NCI-H146 (cell line): ENCODE measurements at regions not wholly inside any gene's neighbourhood (a gene's known extent, or its start where the extent isn't known, plus 50 kb on each side); places are given as distances from the start of the nearest gene placed in this dataset.

ENCODE experiments used
- DNase-seq: peaks from one replicate; lab custom pipeline; 2025; lab: John Stamatoyannopoulos, UW

DNA sequence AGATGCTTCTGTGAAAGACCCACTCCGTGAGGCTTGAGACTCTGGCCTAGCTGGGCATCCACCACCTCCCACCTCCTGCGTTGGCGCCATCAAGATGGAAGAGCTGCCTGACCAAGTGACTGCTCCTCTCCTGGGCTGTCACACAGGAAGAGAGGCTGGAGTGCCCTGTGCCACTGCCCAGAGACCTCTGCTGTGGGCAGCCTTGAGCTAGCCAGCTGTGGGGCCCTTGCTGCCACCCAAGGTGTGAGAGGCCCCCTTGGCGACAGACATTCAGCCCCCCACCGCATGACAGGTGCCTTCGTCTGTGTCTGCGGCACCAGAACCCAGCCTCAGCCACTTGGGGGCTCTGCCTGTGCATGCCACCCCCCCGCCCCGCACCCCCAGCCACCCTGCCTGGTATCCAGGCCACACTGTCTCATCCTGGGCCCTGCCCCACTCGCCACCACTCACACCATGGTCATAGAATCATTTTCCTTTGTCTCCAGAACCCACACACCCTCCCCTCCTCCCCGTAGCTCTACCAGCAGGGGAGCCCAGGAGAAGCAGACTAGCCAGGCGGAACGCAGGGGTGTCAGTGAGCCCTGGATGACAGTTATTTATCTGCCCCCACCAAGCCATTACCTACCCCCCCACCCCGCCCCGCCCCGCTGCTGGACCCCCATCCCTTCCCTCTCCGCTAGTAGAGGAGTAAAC lies 120.9 kb upstream of the LHX1 start:
- DNase-seq, result no peak

DNA sequence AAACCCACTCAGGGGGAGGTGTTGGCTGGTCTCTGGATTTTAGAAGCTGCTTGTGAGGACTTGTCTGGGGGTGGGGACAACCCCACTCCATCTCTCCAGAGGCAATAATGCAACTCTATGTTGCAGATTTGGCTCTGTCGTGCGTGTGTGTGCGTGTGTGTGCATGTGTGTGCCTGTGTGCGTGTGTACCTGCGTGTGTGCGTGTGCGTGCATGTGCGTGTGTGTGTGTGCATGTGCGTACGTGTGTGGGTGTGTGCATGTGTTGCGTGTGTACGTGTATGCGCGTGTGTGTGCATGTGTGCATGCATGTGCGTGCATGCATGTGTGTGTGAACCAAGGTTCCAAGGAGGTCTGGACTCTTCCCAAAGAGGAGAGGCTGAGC lies 120.4 kb upstream of the LHX1 start:
- DNase-seq, result no peak

DNA sequence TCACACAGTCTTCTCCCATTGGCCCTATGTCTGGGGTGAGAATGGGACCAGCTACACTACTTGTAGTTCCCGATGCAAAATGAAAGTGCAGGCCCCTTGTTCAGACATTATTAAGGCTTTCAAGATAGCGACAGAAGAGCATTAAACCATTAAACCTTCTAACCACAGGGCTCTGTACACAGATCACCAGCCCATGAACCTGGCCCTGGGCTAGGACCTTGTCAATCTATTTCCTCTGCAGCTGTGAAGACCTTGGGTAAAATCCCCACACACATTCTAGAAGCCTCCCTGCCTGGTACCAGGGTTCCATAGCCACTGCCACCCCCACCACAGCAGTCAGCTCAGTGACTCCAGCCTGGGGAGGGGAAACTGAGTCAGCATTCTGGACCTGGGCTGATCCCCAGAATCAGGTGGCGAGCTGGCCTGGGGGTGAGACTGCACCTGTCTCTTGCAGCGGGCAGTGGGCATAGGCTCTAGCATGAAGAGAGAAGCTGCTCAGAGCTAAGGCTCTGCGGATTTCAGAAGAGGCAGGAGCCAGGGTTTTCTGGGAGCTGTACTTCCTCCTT lies 119.7 kb upstream of the LHX1 start:
- no peak for DNase-seq

DNA sequence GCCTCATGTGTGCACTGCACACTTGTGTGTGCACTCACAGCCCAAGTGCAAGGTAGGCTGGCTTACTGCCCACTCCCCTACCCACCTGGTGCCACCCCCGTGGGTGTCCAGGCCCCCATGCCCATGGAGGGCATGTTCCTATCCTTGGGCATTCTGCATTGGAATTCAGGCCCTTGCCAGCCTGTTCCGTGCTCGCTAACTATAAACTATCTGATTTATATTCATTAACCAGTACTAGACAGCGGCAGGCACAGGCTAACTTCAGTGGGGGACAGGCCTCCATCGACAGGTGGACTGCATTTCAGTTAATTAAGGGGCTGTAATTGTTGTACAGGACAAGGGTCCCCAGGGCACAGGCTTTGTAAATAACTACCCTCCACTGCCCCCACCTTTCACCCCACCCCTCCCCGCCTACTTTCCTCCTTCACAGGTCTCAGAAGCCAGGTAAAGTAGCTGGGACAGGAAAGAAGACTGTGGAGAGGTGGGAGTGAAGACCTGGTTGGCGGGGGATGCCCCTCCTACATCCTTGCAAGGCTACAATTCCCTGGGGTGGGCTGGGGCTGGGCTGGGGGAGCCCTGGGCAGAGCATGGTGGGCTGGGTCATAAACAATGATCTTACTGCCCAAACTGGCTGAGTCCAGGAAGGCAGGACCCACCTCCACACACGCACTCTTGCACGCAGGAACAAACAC lies 119.0 kb upstream of the LHX1 start:
- DNase-seq, result no peak

DNA sequence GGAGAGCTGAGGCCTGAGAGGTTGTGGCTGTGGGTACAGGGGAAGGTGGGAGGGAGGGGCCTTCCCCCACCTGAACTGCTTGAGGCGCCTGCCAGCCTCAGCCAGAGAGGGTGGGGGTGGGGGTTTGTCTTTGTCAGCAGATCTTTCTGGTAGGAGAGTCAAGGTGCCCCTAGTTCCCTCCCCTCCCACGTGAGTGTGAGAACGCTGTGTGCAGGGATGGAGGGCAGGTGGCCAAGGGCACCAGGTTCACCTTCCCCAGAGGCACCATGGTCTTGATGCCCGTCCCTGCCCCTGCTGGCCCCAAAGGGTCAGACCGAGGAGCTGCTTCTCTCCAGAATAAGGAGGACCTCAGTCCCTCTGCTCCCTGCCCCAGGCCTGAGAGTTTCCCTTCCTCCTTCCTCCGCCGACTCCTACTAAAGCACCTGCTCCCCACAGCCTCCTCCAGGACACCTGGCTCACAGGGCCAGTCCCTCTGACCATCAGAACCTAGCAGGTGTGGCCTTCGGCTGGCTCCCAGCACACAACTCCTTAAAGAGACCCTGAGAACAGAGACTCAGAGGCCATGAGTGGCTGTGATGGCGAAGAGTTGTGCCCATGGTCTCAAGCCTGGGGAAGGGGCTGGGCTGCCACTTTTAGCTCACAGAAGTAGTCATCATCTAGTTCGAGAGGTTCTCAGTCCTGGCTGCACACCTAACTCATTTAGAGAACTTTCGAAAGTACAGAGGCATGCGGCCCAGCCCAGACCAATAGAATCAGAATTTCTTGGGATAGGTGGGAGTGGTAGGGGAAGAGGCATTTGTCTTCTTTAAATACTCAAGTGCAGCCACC lies 113.2 kb upstream of the LHX1 start:
- DNase-seq, result no peak

DNA sequence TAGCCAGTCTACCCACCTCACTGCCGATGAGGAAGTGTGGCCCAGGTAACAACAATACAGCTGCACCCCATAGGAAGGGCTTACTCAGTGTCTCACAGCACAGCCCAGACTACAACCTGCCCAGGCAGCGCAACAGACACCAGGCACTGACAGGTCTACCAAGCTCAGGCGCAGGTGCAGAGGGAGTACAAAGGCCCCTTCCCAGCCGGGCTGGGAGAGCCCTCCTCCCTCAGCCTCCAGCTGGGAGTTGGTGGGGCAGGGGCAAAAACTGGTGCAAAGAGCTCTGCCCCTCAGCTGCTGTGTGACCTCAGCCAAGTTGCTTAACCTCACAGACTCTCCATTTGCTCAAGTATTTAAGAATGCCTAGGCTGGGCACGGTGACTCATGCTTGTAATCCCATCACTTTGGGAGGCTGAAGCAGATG lies 112.6 kb upstream of the LHX1 start:
- peak; percentile 9 for DNase-seq

DNA sequence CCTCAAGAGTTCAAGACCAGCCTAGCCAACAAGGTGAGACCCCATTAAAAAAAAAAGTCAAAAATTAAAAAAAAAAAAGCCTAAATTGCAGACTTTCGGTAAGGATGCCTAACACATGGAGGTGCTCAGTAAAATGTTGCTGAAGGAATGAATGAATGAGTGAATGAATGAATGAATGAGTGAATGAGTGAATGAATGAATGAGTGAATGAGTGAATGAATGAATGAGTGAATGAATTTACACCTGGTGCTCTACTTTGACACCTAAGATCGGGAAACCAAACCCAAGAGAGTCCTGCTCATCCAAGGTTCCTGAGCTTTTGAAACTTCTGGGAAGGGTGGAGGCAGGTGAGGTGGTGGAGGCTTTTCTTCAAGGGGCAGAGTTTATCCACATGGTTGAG lies 112.2 kb upstream of the LHX1 start:
- DNase-seq, result no peak

DNA sequence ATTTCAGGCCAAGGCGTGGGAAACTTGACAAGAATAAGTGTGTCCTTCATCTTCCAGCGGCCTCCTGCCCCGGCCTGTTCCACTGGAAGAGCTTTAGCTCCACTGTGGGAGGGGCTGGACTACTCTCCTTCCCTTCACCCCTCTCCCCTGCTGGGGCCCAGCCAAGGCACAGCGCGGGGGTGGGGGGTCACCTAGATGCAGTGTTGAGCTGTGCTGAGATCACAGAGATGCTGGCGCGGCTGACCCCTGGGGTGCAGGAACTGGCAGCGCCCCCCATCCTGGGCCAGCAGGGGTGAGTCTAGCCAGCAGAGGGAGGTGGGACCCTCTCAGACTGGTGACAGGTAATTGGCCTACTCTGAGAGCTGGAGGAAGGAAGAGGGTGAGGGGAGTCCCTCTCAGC lies 111.8 kb upstream of the LHX1 start:
- no peak for DNase-seq

DNA sequence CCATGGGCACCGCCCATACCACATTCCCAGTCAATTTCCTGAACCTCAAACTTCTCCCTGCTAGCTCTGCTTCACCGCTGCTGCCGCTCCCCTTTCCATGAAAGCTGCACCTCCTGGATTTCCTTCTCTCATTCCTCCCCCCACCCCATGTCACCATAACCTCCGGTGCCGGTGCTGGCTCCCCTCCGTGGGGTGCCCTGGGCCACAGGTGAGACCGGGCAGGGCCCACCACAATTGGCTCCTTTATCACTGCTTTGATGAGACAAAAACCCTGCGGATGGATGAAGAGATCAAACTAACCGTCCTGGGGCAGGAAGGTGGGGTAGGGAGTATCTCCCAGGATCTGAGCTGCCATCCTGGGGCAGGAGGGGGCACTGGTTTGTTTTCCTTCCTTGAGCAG lies 111.3 kb upstream of the LHX1 start:
- no peak for DNase-seq

DNA sequence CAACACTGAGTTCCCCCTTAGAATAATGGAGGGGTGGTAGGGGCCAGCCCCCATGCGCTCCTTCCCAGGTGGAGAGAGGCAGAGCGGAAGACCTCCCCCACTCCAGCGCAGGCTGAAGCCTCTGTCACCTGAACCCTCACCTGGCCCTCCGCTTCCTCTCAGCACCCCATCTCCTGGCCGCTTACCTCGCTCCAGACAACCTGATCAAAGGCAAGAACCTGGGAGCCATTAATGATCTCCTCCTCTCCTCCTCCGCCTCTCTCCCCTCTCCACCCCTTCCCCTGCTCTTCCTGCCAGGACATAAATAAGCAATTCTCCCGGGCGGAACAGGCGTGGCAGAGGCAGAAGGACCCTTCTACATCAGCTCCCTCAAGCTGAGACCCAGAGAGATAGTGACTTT lies 110.2 kb upstream of the LHX1 start:
- DNase-seq, result no peak

DNA sequence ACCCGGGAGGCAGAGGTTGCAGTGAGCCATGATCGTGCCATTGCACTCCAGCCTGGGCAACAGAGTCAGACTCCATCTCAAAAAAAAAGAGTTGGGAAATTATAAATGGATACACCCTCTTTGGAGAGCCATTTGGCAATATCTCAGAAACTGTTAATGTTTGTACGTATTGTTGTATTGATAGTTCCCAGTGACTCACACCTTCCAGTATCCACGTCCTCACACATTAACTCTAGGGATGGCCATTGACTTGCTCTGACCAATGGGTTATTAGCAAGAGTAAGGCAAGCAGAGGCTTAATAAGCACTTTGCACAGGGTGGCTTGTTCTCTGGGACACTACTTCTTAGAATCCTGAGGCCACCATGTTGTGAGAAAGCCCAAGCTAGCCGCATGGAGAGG lies 107.6 kb upstream of the LHX1 start:
- DNase-seq, result no peak

DNA sequence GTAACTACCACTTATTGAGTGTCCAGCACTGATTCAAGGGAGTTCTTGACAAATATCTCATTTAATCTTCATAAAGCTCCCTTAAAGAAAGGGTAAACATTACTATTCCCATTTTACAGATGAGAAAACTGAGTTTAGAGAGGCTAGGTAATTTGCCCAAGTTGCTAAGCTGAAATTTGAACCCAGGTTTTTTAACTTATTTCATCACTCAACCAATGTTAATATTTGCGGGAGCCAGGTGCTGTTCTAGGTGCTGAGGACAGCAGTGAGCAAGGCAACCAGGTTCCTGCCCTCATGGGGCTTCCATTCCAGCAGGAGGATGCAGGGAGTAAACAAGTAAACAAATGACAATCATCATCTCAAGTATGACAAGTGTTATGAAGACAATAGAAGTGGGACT lies 104.0 kb upstream of the LHX1 start:
- DNase-seq, result no peak

DNA sequence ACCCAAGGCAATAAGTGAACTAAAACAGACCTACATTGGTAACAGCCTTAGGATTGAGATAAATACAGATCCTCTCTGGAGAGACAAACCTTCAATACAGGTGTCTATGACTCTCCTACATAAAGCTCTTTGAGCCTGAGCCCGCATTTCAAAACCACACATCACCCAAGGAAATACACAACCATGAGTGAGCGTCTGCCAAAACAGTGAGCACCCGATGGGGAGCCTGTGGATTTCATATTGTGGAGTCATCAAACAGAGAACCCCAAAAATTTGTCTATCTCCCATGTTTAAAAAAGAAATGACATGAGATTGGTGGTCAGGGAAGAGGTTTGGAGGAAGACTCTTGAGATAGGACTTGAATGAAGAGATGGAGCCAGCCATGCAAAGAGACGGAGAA lies 102.2 kb upstream of the LHX1 start:
- no peak for DNase-seq

DNA sequence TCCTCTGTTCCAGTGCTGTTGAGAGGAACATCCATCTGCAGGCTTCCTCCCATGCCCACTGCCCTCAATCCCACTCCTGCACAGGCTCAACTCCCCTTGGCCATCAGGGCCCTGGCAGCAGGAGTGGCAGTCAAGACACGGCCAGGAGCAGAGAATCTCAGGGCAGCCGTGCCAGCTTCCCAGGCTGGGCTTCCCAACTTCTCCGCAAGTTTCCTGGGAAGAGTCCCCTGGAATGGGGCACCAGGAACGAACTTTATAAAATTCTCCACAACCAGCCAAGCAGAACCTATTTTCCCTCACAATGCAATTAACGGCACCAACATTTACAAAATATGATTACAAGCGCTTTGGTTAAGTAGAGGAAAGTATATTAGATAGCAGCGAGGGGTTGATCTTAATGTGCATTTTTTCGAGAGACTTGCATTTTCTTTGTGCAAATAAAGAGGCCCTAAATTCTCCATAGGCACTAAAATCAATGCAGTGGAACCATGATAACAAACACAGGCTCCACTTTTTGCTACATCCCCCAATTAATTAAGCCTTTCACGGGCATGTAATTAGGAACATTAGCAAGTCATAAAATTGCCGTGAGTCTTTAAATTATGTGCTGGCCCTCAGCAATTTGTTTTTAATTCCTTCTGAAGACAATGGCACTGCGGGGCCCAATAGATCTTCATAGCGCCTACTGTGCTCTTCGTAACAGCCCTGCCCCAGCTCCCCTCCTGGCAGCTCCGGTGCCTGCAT lies 99.9 kb upstream of the LHX1 start:
- DNase-seq, result peak; percentile 71

DNA sequence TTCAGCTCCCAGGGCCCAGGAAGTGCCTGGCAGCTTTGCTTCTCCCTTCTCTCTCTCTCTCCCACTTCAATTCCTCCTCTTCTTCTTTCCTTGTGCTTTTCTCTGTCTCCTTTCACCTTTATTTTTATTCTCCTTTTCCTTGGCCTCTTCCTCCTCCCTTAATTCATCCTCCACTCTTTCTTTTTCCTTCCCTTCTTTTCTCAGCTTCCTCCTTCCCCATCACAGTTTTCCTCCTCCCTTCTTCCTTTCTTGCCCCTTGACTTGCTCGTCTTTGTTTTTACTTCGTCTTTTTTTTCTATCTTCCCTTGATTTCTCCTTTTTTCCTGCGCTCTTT lies 99.4 kb upstream of the LHX1 start:
- DNase-seq, result no peak

DNA sequence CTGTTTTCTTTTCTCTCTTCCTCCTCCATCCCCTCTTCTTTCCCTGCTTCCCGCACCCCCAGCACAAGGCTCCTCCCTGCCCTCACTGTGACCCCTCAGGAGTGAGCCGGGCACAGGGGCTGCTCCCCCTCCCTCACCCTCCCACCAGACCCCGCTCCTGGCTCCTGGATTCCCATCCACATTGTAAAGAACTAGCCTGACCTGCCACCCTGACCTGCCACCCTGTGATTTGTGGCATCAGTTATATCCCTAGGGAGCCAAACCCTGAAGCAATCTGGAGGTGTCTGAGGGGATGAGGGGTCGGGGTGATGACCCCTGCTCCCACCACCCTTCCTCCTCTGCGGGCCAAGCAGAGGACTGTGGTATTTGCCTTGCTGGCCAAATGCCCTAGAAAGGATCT lies 98.0 kb upstream of the LHX1 start:
- no peak for DNase-seq

DNA sequence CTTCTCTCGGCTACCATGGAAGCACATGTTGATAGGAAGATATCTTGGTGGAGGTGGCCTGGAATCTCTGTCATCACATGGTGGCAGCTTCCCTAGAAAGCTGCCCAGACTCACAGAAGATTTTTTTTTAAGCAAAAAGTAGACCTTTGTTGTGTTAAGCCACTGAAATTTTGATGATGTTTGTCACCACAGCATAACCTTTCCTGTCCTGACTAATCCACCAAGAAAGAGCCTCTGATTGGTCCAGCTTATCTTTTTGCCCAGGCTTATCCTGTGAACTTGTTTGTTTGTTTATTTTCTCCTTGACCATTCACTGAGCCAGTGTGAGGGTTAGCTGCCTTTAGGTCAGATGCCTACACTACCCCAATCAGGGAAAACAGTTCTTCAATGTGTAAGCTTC lies 96.5 kb upstream of the LHX1 start:
- no peak for DNase-seq

DNA sequence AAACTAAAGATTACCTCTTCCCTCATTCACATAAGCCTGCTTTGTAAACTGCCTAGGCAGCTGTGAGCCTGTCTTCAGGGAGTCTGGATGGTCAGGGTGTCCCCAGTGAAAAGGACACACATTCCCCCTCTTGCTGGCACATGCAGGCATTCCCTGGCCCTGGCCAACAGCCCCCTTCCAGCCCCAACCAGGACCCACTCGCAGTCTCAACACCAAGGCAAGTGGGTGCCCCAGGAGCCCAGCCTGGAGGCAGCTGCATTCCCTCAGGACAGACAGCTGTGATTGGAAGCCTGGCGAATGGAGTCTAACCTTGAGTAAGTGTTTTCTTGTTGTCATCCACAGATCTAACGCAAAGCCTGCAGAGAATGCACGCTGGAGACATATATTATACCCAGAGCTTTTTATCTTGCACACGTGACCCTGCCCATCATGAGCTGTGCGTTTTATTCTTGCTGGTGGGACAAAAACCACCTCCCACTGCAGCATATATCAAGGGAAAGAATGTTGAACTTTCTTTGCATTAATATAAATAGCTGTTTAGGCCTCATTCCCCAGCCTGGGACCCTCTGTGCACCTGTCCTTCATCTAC lies 95.0 kb upstream of the LHX1 start:
- DNase-seq, result no peak

DNA sequence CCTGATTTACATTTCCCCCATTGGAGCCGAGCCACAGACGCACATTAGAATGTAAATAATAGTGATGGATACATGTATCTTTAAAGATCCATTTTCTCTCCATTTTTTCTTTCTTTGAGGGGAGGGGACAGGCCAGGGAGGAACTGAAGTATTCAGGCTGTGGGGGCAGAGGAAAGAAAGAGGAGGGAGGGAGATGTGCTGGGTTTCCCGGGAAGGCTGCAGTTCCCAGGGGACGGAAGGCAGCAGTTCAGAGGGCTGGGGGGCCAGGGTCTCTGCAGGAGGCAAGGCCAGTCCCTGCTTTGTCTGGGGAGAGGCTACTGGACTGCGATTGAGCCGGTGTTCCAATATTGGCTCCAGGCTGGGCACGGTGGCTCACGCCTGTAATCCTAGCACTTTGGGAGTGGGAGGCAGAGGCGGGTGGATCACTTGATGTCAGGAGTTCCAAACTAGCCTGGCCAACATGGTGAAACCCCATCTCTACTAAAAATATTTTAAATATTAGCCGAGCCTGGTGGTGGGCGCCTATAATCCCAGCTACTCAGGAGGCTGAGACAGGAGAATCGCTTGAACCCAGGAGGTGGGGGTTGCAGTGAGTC lies 94.2 kb upstream of the LHX1 start:
- no peak for DNase-seq

DNA sequence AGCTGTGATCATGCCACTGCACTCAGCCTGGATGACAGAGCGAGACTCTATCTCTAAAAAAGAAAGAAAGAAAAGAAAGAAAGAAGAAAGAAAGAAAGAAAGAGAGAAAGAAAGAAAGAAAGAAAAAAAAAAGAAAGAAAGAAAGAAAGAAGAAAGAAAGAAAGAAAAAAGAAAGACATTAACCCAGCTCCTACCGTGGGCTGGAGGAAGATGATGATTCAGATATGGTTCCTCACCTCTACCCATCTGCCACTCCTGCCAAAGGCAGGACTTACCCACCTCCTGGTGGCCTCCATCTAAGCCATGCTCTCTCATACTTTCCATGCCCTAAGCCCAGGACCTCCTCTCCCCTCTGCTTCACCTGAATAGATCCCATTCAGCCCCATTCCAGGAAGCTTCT lies 93.3 kb upstream of the LHX1 start:
- no peak for DNase-seq

DNA sequence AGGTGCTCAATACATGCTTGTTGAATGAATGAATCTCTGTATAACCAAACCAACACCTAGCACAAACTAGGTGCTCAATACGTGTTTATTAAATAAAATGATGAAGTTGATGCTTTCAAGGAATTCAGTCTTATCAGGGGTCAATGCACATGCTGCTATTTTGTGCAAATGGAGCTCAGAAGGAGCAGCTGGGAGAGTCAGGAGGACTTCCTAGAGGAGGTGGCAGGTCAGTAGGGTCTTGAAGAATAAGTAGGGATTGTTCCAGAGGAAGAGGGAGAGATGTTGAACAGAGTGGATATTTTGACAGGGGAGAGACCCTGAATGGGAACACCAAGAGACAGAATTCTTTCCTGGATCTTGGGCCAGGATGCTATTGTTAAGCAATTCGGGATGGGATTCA lies 92.7 kb upstream of the LHX1 start:
- no peak for DNase-seq

DNA sequence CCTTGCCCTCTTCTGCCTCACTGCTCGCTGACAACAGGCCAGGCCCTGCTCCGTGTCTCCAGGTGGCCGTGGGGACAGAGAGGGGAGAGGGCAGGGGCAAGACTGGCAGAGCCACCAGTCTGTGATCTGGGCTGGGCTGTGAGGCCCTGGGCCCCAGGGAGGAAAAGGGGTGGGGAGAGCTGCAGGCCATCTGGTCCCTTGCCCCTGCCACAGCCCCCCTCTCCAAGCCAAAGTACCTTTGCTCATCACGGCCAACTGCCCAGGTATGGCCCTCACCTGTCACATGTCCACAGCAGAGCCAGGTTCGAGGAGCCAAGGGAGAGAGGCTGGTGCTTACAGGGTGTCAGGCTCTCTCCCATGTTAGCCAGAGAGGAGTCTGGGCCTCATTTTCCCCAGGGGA lies 91.4 kb upstream of the LHX1 start:
- DNase-seq, result no peak
